A673 (cell line): ENCODE measurements at regions not wholly inside any gene's neighbourhood (a gene's known extent, or its start where the extent isn't known, plus 50 kb on each side); places are given as distances from the start of the nearest gene placed in this dataset.
A peak's percentile ranks its signal among the peaks of the same experiment; 100 is the strongest.

ENCODE experiments used
- BruUV-seq: library from RNA; stranded (reverse); fragments of 400-500 nt; replicated peaks from 2 replicates; lab custom pipeline; 2021; lab: Mats Ljungman, UMichigan
- CTCF ChIA-PET: fragments of 300-600 bp; sonication (Branson Sonifier 250); formaldehyde crosslinking; loops from one replicate; lab custom pipeline; 2022; ENCODE audit warnings: antibody characterized with exemption; lab: Charles Lee
- POLR2A ChIA-PET: fragments of 300-600 bp; sonication (Branson Sonifier 250); formaldehyde crosslinking; loops from one replicate; lab custom pipeline; 2022; ENCODE audit warnings: antibody characterized with exemption; ENCODE audit not compliant: low non-redundant PET; lab: Charles Lee
- DNase-seq: peaks from one replicate; pipeline ENCODE4 v3.0.0-alpha.2; 2015; ENCODE audit warnings: low spot score
- H3K27ac ChIP-seq: fragments of 200-600 bp; sonication (generic); 2 replicates; pipeline ENCODE4 v1.5.1; 2016; ENCODE audit warnings: mixed run types, low read depth, mild to moderate bottlenecking, mixed read lengths, antibody characterized with exemption, low read length; ENCODE audit not compliant: poor library complexity, severe bottlenecking
- H3K27me3 ChIP-seq: fragments of 200-600 bp; sonication (generic); replicated peaks from 2 replicates; pipeline ENCODE4 v1.6.1; 2017; ENCODE audit warnings: mixed run types, low read depth, mild to moderate bottlenecking, mixed read lengths, antibody characterized with exemption, low read length; ENCODE audit not compliant: insufficient read depth, poor library complexity
- H3K36me3 ChIP-seq: fragments of 200-600 bp; sonication (generic); 2 replicates; pipeline ENCODE4 v1.6.1; 2016; ENCODE audit warnings: mixed run types, mild to moderate bottlenecking, mixed read lengths, antibody characterized with exemption, low read length; ENCODE audit not compliant: insufficient read depth, poor library complexity, severe bottlenecking
- H3K4me1 ChIP-seq: fragments of 200-600 bp; sonication (generic); 2 replicates; pipeline ENCODE4 v1.6.1; 2017; ENCODE audit warnings: mixed run types, mild to moderate bottlenecking, mixed read lengths, antibody characterized with exemption, low read length; ENCODE audit not compliant: insufficient read depth, poor library complexity, severe bottlenecking
- H3K4me3 ChIP-seq: fragments of 200-600 bp; sonication (generic); 2 replicates; pipeline ENCODE4 v1.5.1; 2016; ENCODE audit warnings: low read depth, mixed run types, mild to moderate bottlenecking, mixed read lengths, low read length; ENCODE audit not compliant: poor library complexity, severe bottlenecking
- H3K9me3 ChIP-seq: fragments of 200-600 bp; sonication (generic); 2 replicates; pipeline ENCODE4 v1.6.1; 2016; ENCODE audit warnings: mixed run types, low read depth, mild to moderate bottlenecking, mixed read lengths, antibody characterized with exemption, low read length; ENCODE audit not compliant: poor library complexity, severe bottlenecking
- CTCF ChIP-seq: fragments of 300-800, 200-600 bp; sonication (generic); conservative IDR thresholded peaks from 2 replicates; pipeline ENCODE4 v1.5.1; 2017; ENCODE audit warnings: low read depth, mild to moderate bottlenecking, antibody characterized with exemption, low read length, moderate library complexity, mixed read lengths
- EZH2 ChIP-seq: fragments of 200-600 bp; sonication (generic); IDR thresholded peaks from 2 replicates; pipeline ENCODE4 v1.6.1; 2017; ENCODE audit warnings: borderline replicate concordance, low read depth, mild to moderate bottlenecking, mixed read lengths, antibody characterized with exemption, low read length; ENCODE audit not compliant: poor library complexity, severe bottlenecking
- intact Hi-C: fragments of 100-400 bp; cut with micrococcal nuclease; formaldehyde crosslinking; loops from one replicate; pipeline ENCODE4 v1.10.0; 2022; ENCODE audit not compliant: unreplicated experiment

DNA sequence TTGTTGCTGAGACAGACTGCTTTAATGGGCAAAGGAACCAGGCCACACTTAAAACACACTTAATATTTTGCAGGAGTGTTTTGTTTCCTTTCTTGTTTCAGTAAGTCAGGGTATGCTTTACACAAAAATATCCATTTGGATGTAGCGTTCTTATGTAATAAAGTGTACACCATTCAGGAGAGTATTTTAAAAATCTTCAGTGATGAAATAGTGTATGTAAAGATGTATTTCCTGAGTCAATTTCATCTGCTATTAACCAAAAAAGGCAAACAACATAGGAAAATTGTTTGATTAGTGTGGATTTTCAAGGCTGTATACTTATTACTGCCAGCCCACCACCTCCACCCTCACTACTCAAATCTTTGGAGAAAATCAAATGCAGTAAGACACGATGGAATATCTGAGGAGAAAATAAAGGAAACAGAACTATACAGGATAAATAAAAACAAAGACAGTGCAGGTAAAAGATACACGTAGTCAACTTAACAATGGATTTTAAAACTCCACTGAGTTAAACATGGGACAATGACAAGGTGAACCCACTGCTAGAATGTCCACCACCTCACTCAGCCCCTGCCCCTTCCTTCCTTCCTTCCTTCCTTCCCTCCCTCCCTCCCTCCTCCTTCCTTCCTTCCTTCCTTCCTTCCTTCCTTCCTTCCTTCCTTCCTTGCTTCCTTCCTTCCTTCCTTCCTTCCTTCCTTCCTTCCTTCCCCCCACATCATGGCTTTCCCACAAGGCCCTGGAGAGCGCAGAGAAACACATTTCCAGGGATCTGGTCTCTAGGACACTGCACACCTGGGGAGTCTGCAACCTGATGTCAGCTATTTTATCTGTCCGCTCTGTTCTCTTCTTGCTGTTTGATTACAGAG lies 360.3 kb downstream of the IRS2 start:
- ChIA-PET POLR2A (interaction anchor here (0.6 to 1.1 kb wide), 5 partner anchors 14 to 480 kb away, joined by 3 to 14 read pairs (median 5); no protein-coding TSS in a partner anchor), CTCF (interaction anchor here (1.0 to 1.3 kb wide), 3 partner anchors 318 to 511 kb away, joined by 3 to 4 read pairs (median 3); no protein-coding TSS in a partner anchor)
- H3K27me3 ChIP-seq, result no peaks in the 10 kb centered on the region
- peaks cover 11% of the 10 kb centered on the region for H3K9me3 ChIP-seq
- DNase-seq, result peak; percentile 96
- H3K27ac ChIP-seq, result peak overlapping the region; percentile 99
- intact Hi-C loops, result loop anchor here (1.0 to 5.0 kb wide), 11 partner anchors 226 to 1159 kb away; no protein-coding TSS in a partner anchor
- H3K4me1 ChIP-seq, result peaks cover 30% of the 10 kb centered on the region
- H3K36me3 ChIP-seq, result no peaks in the 10 kb centered on the region
- TF ChIP-seq EZH2, result no peak
- no peak for TF ChIP-seq CTCF
- BruUV-seq, result no TSS peak
- H3K4me3 ChIP-seq, result no peak overlapping the region

GRCh38 chr13:109422161-109422560 lies 364.2 kb downstream of the IRS2 start:
- no peaks in the 10 kb centered on the region for H3K27me3 ChIP-seq
- peaks cover 24% of the 10 kb centered on the region for H3K4me1 ChIP-seq
- TF ChIP-seq CTCF, result no peak
- TF ChIP-seq EZH2, result no peak
- no peak for DNase-seq
- H3K27ac ChIP-seq, result peak overlapping the region; percentile 59
- intact Hi-C loops, result no loop called here
- POLR2A ChIA-PET, result no interaction called here
- no TSS peak for BruUV-seq
- H3K4me3 ChIP-seq, result no peak overlapping the region
- H3K36me3 ChIP-seq, result no peaks in the 10 kb centered on the region
- CTCF ChIA-PET, result no interaction called here
- no peaks in the 10 kb centered on the region for H3K9me3 ChIP-seq

- ChIA-PET POLR2A (no interaction called here), CTCF (interaction anchor here (0.7 kb wide), 1 partner anchor 172 kb away, joined by 3 read pairs; no protein-coding TSS in a partner anchor)
- Histone ChIP-seq H3K4me3 (no peak overlapping the region), H3K27ac (no peak overlapping the region), H3K36me3 (no peaks in the 10 kb centered on the region), H3K27me3 (no peaks in the 10 kb centered on the region), H3K4me1 (peaks cover 24% of the 10 kb centered on the region), H3K9me3 (no peaks in the 10 kb centered on the region)
- BruUV-seq, result no TSS peak
- no peak for DNase-seq
- intact Hi-C loops, result no loop called here
- TF ChIP-seq EZH2, result no peak
- TF ChIP-seq CTCF, result no peak
Observed at GRCh38 chr13:109419896-109420295, 366.5 kb downstream of the IRS2 start.
